HT-29 (cell line): ENCODE measurements at regions not wholly inside any gene's neighbourhood (a gene's known extent, or its start where the extent isn't known, plus 50 kb on each side); places are given as distances from the start of the nearest gene placed in this dataset.
"Not testable (repeated sequence)": the region's sequence is repeated elsewhere in the genome, so short reads cannot be mapped to it uniquely, and the experiment has no call there.

Source experiments
- DNase-seq: peaks from one replicate; pipeline ENCODE4 v3.0.0-alpha.2; 2015; ENCODE audit warnings: low spot score

- DNase-seq: no peak
Observed at GRCh38 chr11:96697466-96697865, 307.7 kb downstream of the JRKL start.

GRCh38 chr11:96704847-96705246 is 315.0 kb downstream of the JRKL start:
- DNase-seq: no peak

- no peak for DNase-seq
Observed at GRCh38 chr11:96706761-96707160, 316.9 kb downstream of the JRKL start.

- no peak for DNase-seq
Observed at GRCh38 chr11:96707273-96707672, 317.5 kb downstream of the JRKL start.

- DNase-seq: no peak
Observed at GRCh38 chr11:96708219-96708878, 318.5 kb downstream of the JRKL start.

- DNase-seq: no peak
Observed at GRCh38 chr11:96713301-96713700, 323.5 kb downstream of the JRKL start.

GRCh38 chr11:96714689-96715088 is 324.9 kb downstream of the JRKL start:
- DNase-seq: no peak

- DNase-seq: no peak
Observed at GRCh38 chr11:96715208-96715607, 325.4 kb downstream of the JRKL start.

GRCh38 chr11:96736601-96737000 is 346.8 kb downstream of the JRKL start:
- DNase-seq: no peak

GRCh38 chr11:96738311-96738710 is 348.5 kb downstream of the JRKL start:
- no peak for DNase-seq

- DNase-seq: no peak
Observed at GRCh38 chr11:96741068-96741467, 351.3 kb downstream of the JRKL start.

- DNase-seq: no peak
Observed at GRCh38 chr11:96744697-96745096, 354.9 kb downstream of the JRKL start.

GRCh38 chr11:96748639-96749370 is 359.0 kb downstream of the JRKL start:
- no peak for DNase-seq

GRCh38 chr11:96751807-96752206 is 362.0 kb downstream of the JRKL start:
- DNase-seq: not testable (repeated sequence)

- no peak for DNase-seq
Observed at GRCh38 chr11:96752221-96752620, 362.4 kb downstream of the JRKL start.

GRCh38 chr11:96753997-96754396 is 364.2 kb downstream of the JRKL start:
- DNase-seq: no peak

- no peak for DNase-seq
Observed at GRCh38 chr11:96755209-96755608, 365.4 kb downstream of the JRKL start.

- no peak for DNase-seq
Observed at GRCh38 chr11:96755752-96756151, 365.9 kb downstream of the JRKL start.

GRCh38 chr11:96758957-96759356 is 369.1 kb downstream of the JRKL start:
- no peak for DNase-seq

- DNase-seq: no peak
Observed at GRCh38 chr11:96760306-96760705, 370.5 kb downstream of the JRKL start.

- no peak for DNase-seq
Observed at GRCh38 chr11:96760815-96761214, 371.0 kb downstream of the JRKL start.

GRCh38 chr11:96761451-96761850 is 371.6 kb downstream of the JRKL start:
- no peak for DNase-seq

GRCh38 chr11:96763244-96763643 is 373.4 kb downstream of the JRKL start:
- DNase-seq: no peak
